ENCODE measurements at regions not wholly inside any gene's neighbourhood (a gene's known extent, or its start where the extent isn't known, plus 50 kb on each side); places are given as distances from the start of the nearest gene placed in this dataset.

GRCh38 chr1:163684785-163685184 lies 363.0 kb downstream of the NUF2 start:
- TF ChIP-seq CTCF (IDR thresholded peaks at IDR 0.05) = no peak
- no peak for TF ChIP-seq POLR2A (IDR thresholded peaks at IDR 0.05)
